Loucy (cell line): ENCODE measurements at regions not wholly inside any gene's neighbourhood (a gene's known extent, or its start where the extent isn't known, plus 50 kb on each side); places are given as distances from the start of the nearest gene placed in this dataset.

Source experiments
- EZH2phosphoT487 ChIP-seq: fragments of 200-600 bp; IDR thresholded peaks from 2 replicates; pipeline ENCODE4 v1.6.1; 2018; ENCODE audit warnings: antibody characterized with exemption, mild to moderate bottlenecking, moderate library complexity, borderline replicate concordance
- TF ChIP-seq, protein P1 (sequence below): fragments of 200-600 bp; sonication (generic); conservative IDR thresholded peaks from 2 replicates; pipeline ENCODE4 v1.5.1; 2014; ENCODE audit warnings: mild to moderate bottlenecking, antibody characterized with exemption, low read length

DNA sequence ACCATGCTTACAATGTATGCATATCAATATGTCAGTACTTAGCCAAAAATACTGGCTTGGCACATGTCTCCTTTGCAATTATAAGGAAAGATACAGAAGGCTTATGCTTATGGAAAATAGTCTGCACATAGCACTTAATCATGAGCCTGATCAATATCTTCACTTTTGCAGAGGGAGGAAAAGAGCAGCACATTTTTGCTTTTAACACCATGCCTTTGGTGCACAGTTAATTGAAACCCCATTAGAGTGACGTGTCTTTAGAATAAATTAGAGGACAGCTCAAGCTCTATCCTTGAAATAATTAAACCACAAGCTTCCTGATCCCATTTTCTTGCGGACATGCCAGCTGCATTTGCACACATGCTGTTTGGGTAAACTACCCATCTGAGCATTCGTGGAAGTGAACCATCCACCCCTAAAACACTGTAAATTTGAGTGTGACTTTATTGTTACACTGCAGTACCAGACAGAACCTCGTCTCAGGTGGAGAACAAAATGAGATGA lies 839.9 kb upstream of the MGAT4C start:
- TF ChIP-seq, protein P1, sequence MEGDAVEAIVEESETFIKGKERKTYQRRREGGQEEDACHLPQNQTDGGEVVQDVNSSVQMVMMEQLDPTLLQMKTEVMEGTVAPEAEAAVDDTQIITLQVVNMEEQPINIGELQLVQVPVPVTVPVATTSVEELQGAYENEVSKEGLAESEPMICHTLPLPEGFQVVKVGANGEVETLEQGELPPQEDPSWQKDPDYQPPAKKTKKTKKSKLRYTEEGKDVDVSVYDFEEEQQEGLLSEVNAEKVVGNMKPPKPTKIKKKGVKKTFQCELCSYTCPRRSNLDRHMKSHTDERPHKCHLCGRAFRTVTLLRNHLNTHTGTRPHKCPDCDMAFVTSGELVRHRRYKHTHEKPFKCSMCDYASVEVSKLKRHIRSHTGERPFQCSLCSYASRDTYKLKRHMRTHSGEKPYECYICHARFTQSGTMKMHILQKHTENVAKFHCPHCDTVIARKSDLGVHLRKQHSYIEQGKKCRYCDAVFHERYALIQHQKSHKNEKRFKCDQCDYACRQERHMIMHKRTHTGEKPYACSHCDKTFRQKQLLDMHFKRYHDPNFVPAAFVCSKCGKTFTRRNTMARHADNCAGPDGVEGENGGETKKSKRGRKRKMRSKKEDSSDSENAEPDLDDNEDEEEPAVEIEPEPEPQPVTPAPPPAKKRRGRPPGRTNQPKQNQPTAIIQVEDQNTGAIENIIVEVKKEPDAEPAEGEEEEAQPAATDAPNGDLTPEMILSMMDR: no peak
- no peak for TF ChIP-seq EZH2phosphoT487
